Bronchial epithelial cell (primary cell): ENCODE measurements at regions not wholly inside any gene's neighbourhood (a gene's known extent, or its start where the extent isn't known, plus 50 kb on each side); places are given as distances from the start of the nearest gene placed in this dataset.

ENCODE experiments used
- DNase-seq: peaks from one replicate; pipeline ENCODE4 v3.0.0-alpha.2; 2010; ENCODE audit warnings: low read depth
- FAIRE-seq: peaks from 2 replicates; lab custom pipeline; 2011; peaks lifted over from hg19 to GRCh38; lab: Jason Lieb, UNC
- H3K27me3 ChIP-seq: 2 replicates; pipeline ENCODE4 v1.5.1; 2011; ENCODE audit warnings: low read length; ENCODE audit not compliant: control insufficient read depth, insufficient read depth
- H3K36me3 ChIP-seq: 2 replicates; pipeline ENCODE4 v1.5.1; 2011; ENCODE audit warnings: low read length; ENCODE audit not compliant: control insufficient read depth, insufficient read depth
- H3K4me3 ChIP-seq: 2 replicates; pipeline ENCODE4 v1.5.1; 2011; ENCODE audit warnings: mild to moderate bottlenecking, low read depth, low read length, control low read depth
- TF ChIP-seq, protein P1 (sequence below): IDR thresholded peaks from 2 replicates; pipeline ENCODE4 v1.5.1; 2011; ENCODE audit warnings: mild to moderate bottlenecking, moderate library complexity, low read length, control low read depth, inconsistent platforms; ENCODE audit not compliant: insufficient read depth, severe bottlenecking

DNA sequence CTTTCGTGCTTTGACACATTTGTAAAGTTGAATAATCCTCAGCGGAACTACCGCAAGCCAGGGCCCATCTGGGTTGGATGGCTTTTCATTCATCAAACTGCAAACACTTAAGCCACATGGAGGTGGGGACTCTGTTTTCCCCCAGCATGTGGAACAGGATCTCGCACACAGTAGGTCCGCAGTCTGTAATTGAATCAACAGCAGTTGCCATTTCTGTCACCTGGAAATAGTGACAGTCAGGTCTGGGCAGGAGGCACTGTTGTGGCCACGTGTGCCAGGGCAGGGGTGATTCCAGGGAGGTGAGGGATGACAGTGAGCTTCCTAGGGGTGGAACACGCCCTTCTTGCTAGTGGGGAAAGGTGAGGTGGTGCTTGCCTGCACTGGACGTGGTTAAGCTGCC, 50.7 kb upstream of the ANO1 start:
- Histone ChIP-seq H3K27me3 (no peaks in the 10 kb centered on the region), H3K4me3 (no peak overlapping the region), H3K36me3 (no peaks in the 10 kb centered on the region)
- DNase-seq: no peak
- TF ChIP-seq, protein P1, sequence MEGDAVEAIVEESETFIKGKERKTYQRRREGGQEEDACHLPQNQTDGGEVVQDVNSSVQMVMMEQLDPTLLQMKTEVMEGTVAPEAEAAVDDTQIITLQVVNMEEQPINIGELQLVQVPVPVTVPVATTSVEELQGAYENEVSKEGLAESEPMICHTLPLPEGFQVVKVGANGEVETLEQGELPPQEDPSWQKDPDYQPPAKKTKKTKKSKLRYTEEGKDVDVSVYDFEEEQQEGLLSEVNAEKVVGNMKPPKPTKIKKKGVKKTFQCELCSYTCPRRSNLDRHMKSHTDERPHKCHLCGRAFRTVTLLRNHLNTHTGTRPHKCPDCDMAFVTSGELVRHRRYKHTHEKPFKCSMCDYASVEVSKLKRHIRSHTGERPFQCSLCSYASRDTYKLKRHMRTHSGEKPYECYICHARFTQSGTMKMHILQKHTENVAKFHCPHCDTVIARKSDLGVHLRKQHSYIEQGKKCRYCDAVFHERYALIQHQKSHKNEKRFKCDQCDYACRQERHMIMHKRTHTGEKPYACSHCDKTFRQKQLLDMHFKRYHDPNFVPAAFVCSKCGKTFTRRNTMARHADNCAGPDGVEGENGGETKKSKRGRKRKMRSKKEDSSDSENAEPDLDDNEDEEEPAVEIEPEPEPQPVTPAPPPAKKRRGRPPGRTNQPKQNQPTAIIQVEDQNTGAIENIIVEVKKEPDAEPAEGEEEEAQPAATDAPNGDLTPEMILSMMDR: no peak
- no peak for FAIRE-seq

DNA sequence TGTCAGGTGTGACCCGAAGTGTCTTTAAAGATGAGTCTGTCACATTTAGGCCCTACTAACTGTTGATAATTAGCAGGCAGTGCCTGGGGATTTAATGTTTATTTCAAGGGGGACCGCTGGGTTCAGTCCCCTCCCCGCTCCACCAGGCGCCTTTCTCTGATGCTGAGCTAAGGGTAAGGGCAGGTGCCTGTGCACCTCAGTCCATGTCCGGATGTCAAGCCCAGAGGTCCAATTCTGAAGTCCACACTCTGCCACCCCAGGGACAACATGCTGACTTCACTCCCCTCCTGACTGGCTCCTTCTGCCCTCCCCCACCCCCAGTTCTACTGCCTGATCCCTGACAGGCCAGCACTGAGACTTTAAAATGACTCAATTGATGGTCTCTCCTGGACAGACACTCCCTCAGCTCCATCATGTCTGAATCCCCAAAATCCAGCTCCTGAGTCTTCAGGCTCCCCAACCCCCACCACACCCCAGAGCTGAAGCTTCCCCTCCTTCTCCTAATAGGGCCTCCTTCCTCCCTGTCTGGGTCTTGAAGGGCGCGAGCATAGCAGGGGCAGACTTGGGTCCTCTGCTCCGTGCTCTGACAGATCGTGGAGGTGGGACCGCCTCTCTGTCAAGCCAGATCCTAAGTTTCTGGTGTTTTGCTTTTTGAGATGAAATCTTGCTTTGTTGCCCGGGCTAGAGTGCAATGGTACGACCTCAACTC, 49.8 kb upstream of the ANO1 start:
- Histone ChIP-seq H3K27me3 (no peaks in the 10 kb centered on the region), H3K36me3 (no peaks in the 10 kb centered on the region), H3K4me3 (no peak overlapping the region)
- FAIRE-seq (no peak), DNase-seq (no peak)
- TF ChIP-seq, protein P1: no peak
